Endodermal cell (in vitro differentiated cells): ENCODE measurements at regions not wholly inside any gene's neighbourhood (a gene's known extent, or its start where the extent isn't known, plus 50 kb on each side); places are given as distances from the start of the nearest gene placed in this dataset.

ENCODE experiments used
- DNase-seq: peaks from one replicate; pipeline ENCODE4 v3.0.0-alpha.2; 2017
- H3K27ac ChIP-seq: 2 replicates; pipeline ENCODE4 v1.5.1; 2013; ENCODE audit warnings: mild to moderate bottlenecking, low read depth, low read length, moderate library complexity
- H3K27me3 ChIP-seq: 2 replicates; pipeline ENCODE4 v1.6.1; 2013; ENCODE audit warnings: mild to moderate bottlenecking, low read length, moderate library complexity; ENCODE audit not compliant: insufficient read depth, control insufficient read depth, poor library complexity, severe bottlenecking
- H3K36me3 ChIP-seq: 2 replicates; pipeline ENCODE4 v1.7.0; 2013; ENCODE audit warnings: mild to moderate bottlenecking, low read length, moderate library complexity; ENCODE audit not compliant: control insufficient read depth, insufficient read depth
- H3K4me1 ChIP-seq: one replicate; pipeline ENCODE4 v1.7.0; 2013; ENCODE audit warnings: low read length; ENCODE audit not compliant: control insufficient read depth, insufficient read depth
- H3K4me3 ChIP-seq: 2 replicates; pipeline ENCODE4 v1.5.1; 2013; ENCODE audit warnings: mild to moderate bottlenecking, low read length, moderate library complexity
- H3K9ac ChIP-seq: 2 replicates; pipeline ENCODE4 v1.6.1; 2013; ENCODE audit warnings: mild to moderate bottlenecking, low read length, moderate library complexity; ENCODE audit not compliant: poor library complexity, severe bottlenecking; ENCODE audit errors: extremely low read depth
- H3K9me3 ChIP-seq: 2 replicates; pipeline ENCODE4 v1.6.1; 2013; ENCODE audit warnings: mild to moderate bottlenecking, low read length, moderate library complexity; ENCODE audit not compliant: control insufficient read depth
- H3K27ac Mint-ChIP-seq: 2 replicates; pipeline ENCODE4 v1.8.0; 2020; ENCODE audit warnings: mixed read lengths
- H3K27me3 Mint-ChIP-seq: 2 replicates; pipeline ENCODE4 v1.8.0; 2021; ENCODE audit warnings: mild to moderate bottlenecking, mixed read lengths; ENCODE audit not compliant: insufficient read depth
- H3K36me3 Mint-ChIP-seq: 2 replicates; pipeline ENCODE4 v1.8.0; 2020; ENCODE audit warnings: low read depth, mixed read lengths
- H3K4me1 Mint-ChIP-seq: 2 replicates; pipeline ENCODE4 v1.8.0; 2020; ENCODE audit warnings: mixed read lengths
- H3K4me3 Mint-ChIP-seq: 2 replicates; pipeline ENCODE4 v1.8.0; 2020; ENCODE audit warnings: mild to moderate bottlenecking, moderate library complexity, mixed read lengths
- H3K9me3 Mint-ChIP-seq: 2 replicates; pipeline ENCODE4 v1.8.0; 2020; ENCODE audit warnings: mild to moderate bottlenecking, mixed read lengths
- WGBS, 2 experiments: methylation state at CpG; one replicate each; pipeline versions ENCODE4 v1.1.5 to v1.1.7; 2013; ENCODE audit warnings: missing lambda C conversion rate in 2 of 2, mixed read lengths in 1 of 2; ENCODE audit not compliant: insufficient coverage in 1 of 2, insufficient read length in 1 of 2; 5-methylcytosine and 5-hydroxymethylcytosine counted together
- TF ChIP-seq, protein P1 (sequence below): fragments of 200-600 bp; sonication (generic); conservative IDR thresholded peaks from 2 replicates; pipeline ENCODE4 v1.5.0; 2021; ENCODE audit warnings: antibody characterized with exemption, mild to moderate bottlenecking

GRCh38 chr1:47644212-47644573 is 206.3 kb downstream of the FOXD2 start:
- Mint-ChIP-seq H3K27me3 (peaks cover 34% of the 10 kb centered on the region), H3K4me3 (no peak overlapping the region), H3K27ac (no peak overlapping the region), H3K4me1 (no peaks in the 10 kb centered on the region), H3K36me3 (no peaks in the 10 kb centered on the region), H3K9me3 (no peaks in the 10 kb centered on the region)
- DNase-seq: no peak
- 86 to 100% methylated on average over 3 to 5 of the region's 5 CpGs for whole genome bisulfite sequencing, 2 experiments
- Histone ChIP-seq H3K9me3 (no peaks in the 10 kb centered on the region), H3K27ac (no peak overlapping the region), H3K9ac (no peak overlapping the region), H3K36me3 (no peaks in the 10 kb centered on the region), H3K4me3 (no peak overlapping the region), H3K4me1 (no peaks in the 10 kb centered on the region), H3K27me3 (peaks cover 33% of the 10 kb centered on the region)
- TF ChIP-seq, protein P1, sequence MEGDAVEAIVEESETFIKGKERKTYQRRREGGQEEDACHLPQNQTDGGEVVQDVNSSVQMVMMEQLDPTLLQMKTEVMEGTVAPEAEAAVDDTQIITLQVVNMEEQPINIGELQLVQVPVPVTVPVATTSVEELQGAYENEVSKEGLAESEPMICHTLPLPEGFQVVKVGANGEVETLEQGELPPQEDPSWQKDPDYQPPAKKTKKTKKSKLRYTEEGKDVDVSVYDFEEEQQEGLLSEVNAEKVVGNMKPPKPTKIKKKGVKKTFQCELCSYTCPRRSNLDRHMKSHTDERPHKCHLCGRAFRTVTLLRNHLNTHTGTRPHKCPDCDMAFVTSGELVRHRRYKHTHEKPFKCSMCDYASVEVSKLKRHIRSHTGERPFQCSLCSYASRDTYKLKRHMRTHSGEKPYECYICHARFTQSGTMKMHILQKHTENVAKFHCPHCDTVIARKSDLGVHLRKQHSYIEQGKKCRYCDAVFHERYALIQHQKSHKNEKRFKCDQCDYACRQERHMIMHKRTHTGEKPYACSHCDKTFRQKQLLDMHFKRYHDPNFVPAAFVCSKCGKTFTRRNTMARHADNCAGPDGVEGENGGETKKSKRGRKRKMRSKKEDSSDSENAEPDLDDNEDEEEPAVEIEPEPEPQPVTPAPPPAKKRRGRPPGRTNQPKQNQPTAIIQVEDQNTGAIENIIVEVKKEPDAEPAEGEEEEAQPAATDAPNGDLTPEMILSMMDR: no peak

- Mint-ChIP-seq H3K36me3 (no peaks in the 10 kb centered on the region), H3K27ac (no peak overlapping the region), H3K4me1 (no peaks in the 10 kb centered on the region), H3K9me3 (no peaks in the 10 kb centered on the region), H3K27me3 (peaks cover 29% of the 10 kb centered on the region), H3K4me3 (no peak overlapping the region)
- Histone ChIP-seq H3K27ac (no peak overlapping the region), H3K9ac (no peak overlapping the region), H3K4me1 (no peaks in the 10 kb centered on the region), H3K27me3 (peaks cover 25% of the 10 kb centered on the region), H3K36me3 (no peaks in the 10 kb centered on the region), H3K9me3 (no peaks in the 10 kb centered on the region), H3K4me3 (no peak overlapping the region)
- DNase-seq: no peak
- TF ChIP-seq, protein P1: no peak
- 87 to 89% methylated on average over 4 to 8 of the region's 8 CpGs for WGBS, 2 experiments
These were observed 207.3 kb downstream of the FOXD2 start for GRCh38 chr1:47645151-47645550.

- no peak overlapping the region for H3K4me3 ChIP-seq
- TF ChIP-seq, protein P1: no peak
- peaks cover 28% of the 10 kb centered on the region for H3K27me3 Mint-ChIP-seq
- no peaks in the 10 kb centered on the region for H3K9me3 ChIP-seq
- no peak overlapping the region for H3K4me3 Mint-ChIP-seq
- no peaks in the 10 kb centered on the region for H3K36me3 ChIP-seq
- no peak overlapping the region for H3K9ac ChIP-seq
- H3K27ac ChIP-seq: no peak overlapping the region
- DNase-seq: no peak
- H3K36me3 Mint-ChIP-seq: no peaks in the 10 kb centered on the region
- no peaks in the 10 kb centered on the region for H3K4me1 ChIP-seq
- H3K9me3 Mint-ChIP-seq: no peaks in the 10 kb centered on the region
- H3K27me3 ChIP-seq: peaks cover 25% of the 10 kb centered on the region
- no peak overlapping the region for H3K27ac Mint-ChIP-seq
- no peaks in the 10 kb centered on the region for H3K4me1 Mint-ChIP-seq
- 88 to 100% methylated on average over 1 of the region's 1 CpG for WGBS, 2 experiments
These were observed 208.8 kb downstream of the FOXD2 start for GRCh38 chr1:47646676-47647075.
